Endothelial cell of umbilical vein (primary cell): ENCODE measurements at regions not wholly inside any gene's neighbourhood (a gene's known extent, or its start where the extent isn't known, plus 50 kb on each side); places are given as distances from the start of the nearest gene placed in this dataset.

Source experiments
- BruUV-seq: library from RNA; stranded (reverse); fragments of 400-500 nt; replicated peaks from 2 replicates; lab custom pipeline; 2021; lab: Mats Ljungman, UMichigan
- CTCF ChIA-PET: fragments of 300-600, 350-600 bp; sonication (Branson Sonifier 250); formaldehyde crosslinking; loops from one replicate; lab custom pipeline; 2021; ENCODE audit warnings: antibody characterized with exemption, inconsistent platforms; lab: Charles Lee
- POLR2A ChIA-PET: fragments of 300-600, 350-600 bp; sonication (Branson Sonifier 250); formaldehyde crosslinking; loops from one replicate; lab custom pipeline; 2021; ENCODE audit warnings: antibody characterized with exemption, inconsistent platforms; lab: Charles Lee
- DNase-seq: peaks from one replicate; pipeline ENCODE4 v3.0.0-alpha.2; 2011; ENCODE audit warnings: low read depth, low spot score
- FAIRE-seq: peaks from 2 replicates; lab custom pipeline; 2011; peaks lifted over from hg19 to GRCh38; lab: Jason Lieb, UNC
- H2AFZ ChIP-seq: 2 replicates; pipeline ENCODE4 v1.6.0; 2012; ENCODE audit warnings: low read depth, low read length, control low read depth, inconsistent platforms
- H3K27ac ChIP-seq: 2 replicates; pipeline ENCODE4 v1.5.1; 2011; ENCODE audit warnings: low read depth, mild to moderate bottlenecking, control low read depth, low read length, moderate library complexity; ENCODE audit not compliant: insufficient read depth
- H3K27me3 ChIP-seq, 2 experiments: 2 replicates each; pipeline versions ENCODE4 v1.6.0 to v1.6.1; 2011; ENCODE audit warnings: low read length in 2 of 2, mixed read lengths in 1 of 2; ENCODE audit not compliant: control insufficient read depth in 2 of 2, insufficient read depth in 2 of 2
- H3K36me3 ChIP-seq, 2 experiments: 2 replicates in 1 of 2; 3 replicates in 1 of 2; pipeline ENCODE4 v1.5.1; 2011; ENCODE audit warnings: low read length in 2 of 2, mild to moderate bottlenecking in 1 of 2, moderate library complexity in 1 of 2; ENCODE audit not compliant: control insufficient read depth in 2 of 2, insufficient read depth in 2 of 2; ENCODE audit errors: extremely low read depth in 1 of 2
- H3K4me1 ChIP-seq: 3 replicates; pipeline ENCODE4 v1.5.1; 2011; ENCODE audit warnings: mild to moderate bottlenecking, low read length; ENCODE audit not compliant: control insufficient read depth, insufficient read depth; ENCODE audit errors: extremely low read depth
- H3K4me2 ChIP-seq: 2 replicates; pipeline ENCODE4 v1.6.1; 2011; ENCODE audit warnings: low read length, control low read depth, mixed read lengths; ENCODE audit not compliant: insufficient read depth
- H3K4me3 ChIP-seq, 3 experiments: fragments of 200-600 bp in 1 of 3; sonication (generic), shearing (Covaris generic) in 1 of 3; replicated peaks in 1 of 3; 2 replicates each; pipeline ENCODE4 v1.5.1; 2011 to 2016; ENCODE audit warnings: control low read depth in 3 of 3, low read length in 3 of 3, mild to moderate bottlenecking in 2 of 3, inconsistent platforms in 1 of 3, low read depth in 1 of 3, moderate library complexity in 1 of 3; ENCODE audit not compliant: insufficient read depth in 1 of 3
- H3K79me2 ChIP-seq: 2 replicates; pipeline ENCODE4 v1.6.0; 2012; ENCODE audit warnings: low read length, inconsistent platforms; ENCODE audit not compliant: control insufficient read depth, insufficient read depth
- H3K9ac ChIP-seq: replicated peaks from 2 replicates; pipeline ENCODE3; 2011; ENCODE audit warnings: low read length, control low read depth; ENCODE audit not compliant: insufficient read depth; ENCODE audit errors: extremely low read depth
- H3K9me1 ChIP-seq: replicated peaks from 3 replicates; pipeline ENCODE4 v1.6.0; 2011; ENCODE audit warnings: mild to moderate bottlenecking, low read length; ENCODE audit not compliant: control insufficient read depth, insufficient read depth; ENCODE audit errors: extremely low read depth
- H3K9me3 ChIP-seq: replicated peaks from 2 replicates; pipeline ENCODE4 v1.5.1; 2012; ENCODE audit warnings: low read length, inconsistent platforms; ENCODE audit not compliant: control insufficient read depth, insufficient read depth
- H4K20me1 ChIP-seq: replicated peaks from 2 replicates; pipeline ENCODE3; 2011; ENCODE audit warnings: mild to moderate bottlenecking, low read length; ENCODE audit not compliant: control insufficient read depth, insufficient read depth; ENCODE audit errors: extremely low read depth
- CTCF ChIP-seq, 2 donors: IDR thresholded peaks; 1 replicate in 1 of 2; 2 replicates in 1 of 2; pipeline ENCODE4 v1.5.1; 2011; ENCODE audit warnings: low read length in 2 of 2, mild to moderate bottlenecking in 2 of 2, moderate library complexity in 2 of 2, control low read depth in 1 of 2, inconsistent platforms in 1 of 2, low read depth in 1 of 2; ENCODE audit not compliant: insufficient read depth in 1 of 2; ENCODE audit errors: extremely low read depth in 1 of 2
- EZH2 ChIP-seq: IDR thresholded peaks from 2 replicates; pipeline ENCODE4 v1.6.1; 2012; ENCODE audit warnings: borderline replicate concordance, low read depth, mild to moderate bottlenecking, moderate library complexity, low read length, inconsistent platforms; ENCODE audit not compliant: severe bottlenecking
- FOS ChIP-seq: IDR thresholded peaks from 2 replicates; pipeline ENCODE4 v1.6.1; 2011; ENCODE audit warnings: mild to moderate bottlenecking, low read length, moderate library complexity, borderline replicate concordance; ENCODE audit not compliant: insufficient read depth
- GATA2 ChIP-seq: IDR thresholded peaks from 2 replicates; pipeline ENCODE4 v1.7.0; 2011; ENCODE audit warnings: low read depth, mild to moderate bottlenecking, moderate library complexity, mixed read lengths, low read length; ENCODE audit not compliant: insufficient read length, insufficient read depth
- JUN ChIP-seq: IDR thresholded peaks from 2 replicates; pipeline ENCODE4 v1.6.1; 2011; ENCODE audit warnings: borderline replicate concordance, low read depth; ENCODE audit not compliant: insufficient read length, insufficient read depth
- MAX ChIP-seq: IDR thresholded peaks from 2 replicates; pipeline ENCODE4 v1.6.1; 2011; ENCODE audit not compliant: insufficient read depth, insufficient read length
- MYC ChIP-seq: IDR thresholded peaks from one replicate; pipeline ENCODE4 v1.6.1; 2011; ENCODE audit warnings: mild to moderate bottlenecking, low read depth, low read length
- POLR2A ChIP-seq: IDR thresholded peaks from 2 replicates; pipeline ENCODE4 v1.6.1; 2012; ENCODE audit warnings: low read depth, mild to moderate bottlenecking, control low read depth, low read length
- POLR2AphosphoS5 ChIP-seq: IDR thresholded peaks from 2 replicates; pipeline ENCODE4 v1.6.1; 2012; ENCODE audit warnings: low read depth, mild to moderate bottlenecking, control low read depth, low read length, moderate library complexity; ENCODE audit not compliant: insufficient read depth
- dilution Hi-C: fragments of 300-500 bp; cut with MboI; formaldehyde crosslinking; loops from one replicate; pipeline ENCODE4 v1.15.0; 2019; ENCODE audit warnings: low sequenced_read_pairs; ENCODE audit not compliant: extremely low pct_ligation_motif_present
- intact Hi-C: fragments of 100-400 bp; cut with micrococcal nuclease; formaldehyde crosslinking; loops from one replicate; pipeline ENCODE4 v1.10.0; 2022

GRCh38 chrX:6849716-6850414 is 297.6 kb upstream of the STS start:
- no peak overlapping the region for H3K4me2 ChIP-seq
- no peak for TF ChIP-seq POLR2A
- TF ChIP-seq GATA2: no peak
- no peak for TF ChIP-seq CTCF (IDR thresholded peaks at IDR 0.05; ENCODE audit: extremely low read depth in 1 of 2, insufficient read depth in 1 of 2, low read depth in 1 of 2, low read length in 2 of 2)
- TF ChIP-seq FOS: no peak
- TF ChIP-seq POLR2AphosphoS5: no peak
- no peak for TF ChIP-seq JUN
- TF ChIP-seq MYC: no peak
- TF ChIP-seq EZH2: no peak
- no peak for TF ChIP-seq MAX

More at GRCh38 chrX:6849716-6850414, 297.6 kb upstream of the STS start:
- ChIA-PET POLR2A (no interaction called here), CTCF (no interaction called here)
- no peak overlapping the region for H3K9ac ChIP-seq
- H3K27ac ChIP-seq: no peak overlapping the region
- no peak overlapping the region for H2AFZ ChIP-seq
- no peaks in the 10 kb centered on the region for H3K9me1 ChIP-seq
- H3K4me1 ChIP-seq: no peaks in the 10 kb centered on the region
- intact Hi-C loops (no loop called here), dilution Hi-C loops (no loop called here)
- FAIRE-seq: no peak
- H3K27me3 ChIP-seq: no peaks in the 10 kb centered on the region
- H3K9me3 ChIP-seq: no peaks in the 10 kb centered on the region
- H3K36me3 ChIP-seq: no peaks in the 10 kb centered on the region
- H3K4me3 ChIP-seq: no peak overlapping the region
- no peaks in the 10 kb centered on the region for H4K20me1 ChIP-seq
- H3K79me2 ChIP-seq: no peaks in the 10 kb centered on the region
- DNase-seq: no peak
- BruUV-seq: no TSS peak
